SH-SY5Y (cell line): ENCODE measurements at regions not wholly inside any gene's neighbourhood (a gene's known extent, or its start where the extent isn't known, plus 50 kb on each side); places are given as distances from the start of the nearest gene placed in this dataset.

Experiments used
- GATA2 ChIP-seq: IDR thresholded peaks from 2 replicates; pipeline ENCODE4 v1.6.1; 2011; ENCODE audit warnings: mild to moderate bottlenecking, low read depth, low read length
- GATA3 ChIP-seq: IDR thresholded peaks from 2 replicates; pipeline ENCODE4 v1.6.1; 2011; ENCODE audit warnings: low read depth, mild to moderate bottlenecking, low read length, moderate library complexity

- TF ChIP-seq GATA2: no peak
- no peak for TF ChIP-seq GATA3
These were observed 2092.7 kb upstream of the PIK3C3 start for GRCh38 chr18:39862341-39862740.
